NCI-H128 (cell line): ENCODE measurements at regions not wholly inside any gene's neighbourhood (a gene's known extent, or its start where the extent isn't known, plus 50 kb on each side); places are given as distances from the start of the nearest gene placed in this dataset.
A peak's percentile ranks its signal among the peaks of the same experiment; 100 is the strongest.

Experiments used
- DNase-seq: peaks from one replicate; lab custom pipeline; 2025; ENCODE audit not compliant: unreplicated experiment; lab: John Stamatoyannopoulos, UW

GRCh38 chr3:86182606-86183005, 808.3 kb downstream of the VGLL3 start:
- DNase-seq, result no peak

- no peak for DNase-seq
Measured at GRCh38 chr3:86180696-86181095, 810.3 kb downstream of the VGLL3 start.

- DNase-seq, result no peak
Measured at GRCh38 chr3:86178095-86178494, 812.9 kb downstream of the VGLL3 start.

- DNase-seq, result no peak
Measured at GRCh38 chr3:86176445-86176784, 814.5 kb downstream of the VGLL3 start.

- peak; percentile 17 for DNase-seq
Measured at GRCh38 chr3:86175593-86176444, 815.1 kb downstream of the VGLL3 start.

GRCh38 chr3:86175051-86175536, 815.9 kb downstream of the VGLL3 start:
- no peak for DNase-seq

- DNase-seq, result no peak
Measured at GRCh38 chr3:86173401-86173800, 817.5 kb downstream of the VGLL3 start.

GRCh38 chr3:86168512-86168911, 822.4 kb downstream of the VGLL3 start:
- DNase-seq, result no peak

- no peak for DNase-seq
Measured at GRCh38 chr3:86162521-86162920, 828.4 kb downstream of the VGLL3 start.

GRCh38 chr3:86161493-86161892, 829.5 kb downstream of the VGLL3 start:
- no peak for DNase-seq

GRCh38 chr3:86152620-86153019, 838.3 kb downstream of the VGLL3 start:
- DNase-seq, result no peak

- no peak for DNase-seq
Measured at GRCh38 chr3:86149054-86149453, 841.9 kb downstream of the VGLL3 start.

GRCh38 chr3:86147119-86147518, 843.8 kb downstream of the VGLL3 start:
- no peak for DNase-seq

GRCh38 chr3:86126552-86126951, 864.4 kb downstream of the VGLL3 start:
- DNase-seq, result no peak
